ENCODE measurements at regions not wholly inside any gene's neighbourhood (a gene's known extent, or its start where the extent isn't known, plus 50 kb on each side); places are given as distances from the start of the nearest gene placed in this dataset.

GRCh38 chr22:49183208-49183825, 644.4 kb downstream of the BRD1 start:
- Histone ChIP-seq H3K27ac (no peak overlapping the region), H3K4me3 (no peak overlapping the region), H3K9me3 (no peaks in the 10 kb centered on the region), H3K4me1 (no peaks in the 10 kb centered on the region), H3K36me3 (no peaks in the 10 kb centered on the region), H3K27me3 (peaks cover 0 to 39% of the 10 kb centered on the region in 2 donors)
- TF ChIP-seq, protein P1, sequence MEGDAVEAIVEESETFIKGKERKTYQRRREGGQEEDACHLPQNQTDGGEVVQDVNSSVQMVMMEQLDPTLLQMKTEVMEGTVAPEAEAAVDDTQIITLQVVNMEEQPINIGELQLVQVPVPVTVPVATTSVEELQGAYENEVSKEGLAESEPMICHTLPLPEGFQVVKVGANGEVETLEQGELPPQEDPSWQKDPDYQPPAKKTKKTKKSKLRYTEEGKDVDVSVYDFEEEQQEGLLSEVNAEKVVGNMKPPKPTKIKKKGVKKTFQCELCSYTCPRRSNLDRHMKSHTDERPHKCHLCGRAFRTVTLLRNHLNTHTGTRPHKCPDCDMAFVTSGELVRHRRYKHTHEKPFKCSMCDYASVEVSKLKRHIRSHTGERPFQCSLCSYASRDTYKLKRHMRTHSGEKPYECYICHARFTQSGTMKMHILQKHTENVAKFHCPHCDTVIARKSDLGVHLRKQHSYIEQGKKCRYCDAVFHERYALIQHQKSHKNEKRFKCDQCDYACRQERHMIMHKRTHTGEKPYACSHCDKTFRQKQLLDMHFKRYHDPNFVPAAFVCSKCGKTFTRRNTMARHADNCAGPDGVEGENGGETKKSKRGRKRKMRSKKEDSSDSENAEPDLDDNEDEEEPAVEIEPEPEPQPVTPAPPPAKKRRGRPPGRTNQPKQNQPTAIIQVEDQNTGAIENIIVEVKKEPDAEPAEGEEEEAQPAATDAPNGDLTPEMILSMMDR (IDR thresholded peaks at IDR 0.05) = no peak
- DNase-seq (peak in 1 of 4 donors; percentile 60), ATAC-seq (no peak)
- intact Hi-C loops (cut with DNase I) = no loop called here

- ATAC-seq = no peak
- H3K27ac ChIP-seq = no peak overlapping the region
- no peak for DNase-seq
- H3K4me3 ChIP-seq = no peak overlapping the region
- peaks cover 0 to 39% of the 10 kb centered on the region in 2 donors for H3K27me3 ChIP-seq
- H3K4me1 ChIP-seq = no peaks in the 10 kb centered on the region
- TF ChIP-seq, protein P1 (IDR thresholded peaks at IDR 0.05) = no peak
- no peaks in the 10 kb centered on the region for H3K36me3 ChIP-seq
- intact Hi-C loops (cut with DNase I) = no loop called here
- H3K9me3 ChIP-seq = no peaks in the 10 kb centered on the region
Observed at GRCh38 chr22:49182416-49182815, 645.3 kb downstream of the BRD1 start.

GRCh38 chr22:49181942-49182341, 645.7 kb downstream of the BRD1 start:
- Histone ChIP-seq H3K4me3 (no peak overlapping the region), H3K27ac (no peak overlapping the region), H3K27me3 (peaks cover 0 to 37% of the 10 kb centered on the region in 2 donors), H3K4me1 (no peaks in the 10 kb centered on the region), H3K9me3 (no peaks in the 10 kb centered on the region), H3K36me3 (no peaks in the 10 kb centered on the region)
- no peak for ATAC-seq
- intact Hi-C loops (cut with DNase I) = no loop called here
- TF ChIP-seq, protein P1 (IDR thresholded peaks at IDR 0.05) = no peak
- DNase-seq = no peak

- Histone ChIP-seq H3K9me3 (no peaks in the 10 kb centered on the region), H3K4me3 (no peak overlapping the region), H3K27ac (no peak overlapping the region), H3K27me3 (peaks cover 0 to 36% of the 10 kb centered on the region in 2 donors), H3K4me1 (no peaks in the 10 kb centered on the region), H3K36me3 (no peaks in the 10 kb centered on the region)
- ATAC-seq (no peak), DNase-seq (no peak)
- TF ChIP-seq, protein P1 (IDR thresholded peaks at IDR 0.05) = no peak
- intact Hi-C loops (cut with DNase I) = no loop called here
Observed at GRCh38 chr22:49181431-49181830, 646.2 kb downstream of the BRD1 start.

DNA sequence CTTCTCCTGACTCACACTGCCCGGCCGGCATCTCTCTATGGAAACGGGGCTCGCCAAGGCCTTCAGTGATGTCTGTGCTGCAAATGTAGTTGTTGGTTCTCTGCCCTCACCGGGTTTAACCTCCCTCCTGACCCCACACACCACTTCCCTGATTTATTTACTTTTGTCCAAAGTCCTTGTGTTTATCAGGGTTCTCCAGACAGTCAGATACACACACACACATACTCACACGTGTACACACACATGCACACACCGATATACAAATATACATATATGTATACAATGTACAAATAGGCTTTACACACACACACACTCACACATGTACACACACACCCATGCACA, 647.0 kb downstream of the BRD1 start:
- no peak overlapping the region for H3K27ac ChIP-seq
- TF ChIP-seq, protein P1 (IDR thresholded peaks at IDR 0.05) = no peak
- no peak for DNase-seq

More for the DNA sequence above, 647.0 kb downstream of the BRD1 start:
- no peaks in the 10 kb centered on the region for H3K9me3 ChIP-seq
- no peak for ATAC-seq
- no peaks in the 10 kb centered on the region for H3K4me1 ChIP-seq
- H3K27me3 ChIP-seq = peaks cover 0 to 36% of the 10 kb centered on the region in 2 donors
- no peaks in the 10 kb centered on the region for H3K36me3 ChIP-seq
- no peak overlapping the region for H3K4me3 ChIP-seq
- intact Hi-C loops (cut with DNase I) = no loop called here

All from left lung (tissue), 4 donors.